ENCODE measurements at regions not wholly inside any gene's neighbourhood (a gene's known extent, or its start where the extent isn't known, plus 50 kb on each side); places are given as distances from the start of the nearest gene placed in this dataset.

DNA sequence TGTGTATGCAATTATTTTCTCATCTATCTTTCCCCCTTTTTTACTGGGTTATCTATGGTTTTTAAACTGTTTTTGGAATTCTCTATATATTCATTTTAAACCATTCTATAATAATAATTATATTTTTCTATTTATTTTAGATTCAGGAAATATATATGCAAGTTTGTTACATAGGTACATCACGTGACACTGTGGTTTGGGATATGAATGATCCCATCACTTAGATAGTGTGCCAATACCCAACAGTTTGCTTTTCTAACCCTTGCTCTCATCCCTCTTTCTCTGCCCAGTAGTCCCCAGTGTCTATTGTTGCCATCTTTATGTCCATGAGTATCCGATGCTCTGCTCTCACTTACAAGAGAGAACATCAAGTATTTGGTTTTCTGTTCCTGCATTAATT is 65.8 kb upstream of the SPHKAP start:
- no peaks in the 10 kb centered on the region for H3K9me1 ChIP-seq (replicated peaks; ENCODE audit: control insufficient read depth, extremely low read depth, insufficient read depth, low read length)
- H3K36me3 ChIP-seq (ENCODE audit: control insufficient read depth in 2 of 2, extremely low read depth in 1 of 2, insufficient read depth in 2 of 2, low read length in 2 of 2): no peaks in the 10 kb centered on the region
- intact Hi-C loops (cut with micrococcal nuclease) (no loop called here), dilution Hi-C loops (cut with MboI; ENCODE audit: extremely low pct_ligation_motif_present, low sequenced_read_pairs) (no loop called here)
- CTCF ChIA-PET: no interaction called here
- H3K4me3 ChIP-seq (replicated peaks in 1 of 3; ENCODE audit: insufficient read depth in 1 of 3, low read depth in 1 of 3, low read length in 3 of 3): no peak overlapping the region
- no peaks in the 10 kb centered on the region for H3K79me2 ChIP-seq (ENCODE audit: control insufficient read depth, insufficient read depth, low read length)
- H3K9me3 ChIP-seq (replicated peaks; ENCODE audit: control insufficient read depth, insufficient read depth, low read length): no peaks in the 10 kb centered on the region
- H2AFZ ChIP-seq (ENCODE audit: low read depth, low read length): no peak overlapping the region
- no TSS peak for BruUV-seq (replicated peaks)
- H3K27me3 ChIP-seq (ENCODE audit: control insufficient read depth in 2 of 2, insufficient read depth in 2 of 2, low read length in 2 of 2): no peaks in the 10 kb centered on the region
- POLR2A ChIA-PET: no interaction called here
- H4K20me1 ChIP-seq (replicated peaks; ENCODE audit: control insufficient read depth, extremely low read depth, insufficient read depth, low read length): no peaks in the 10 kb centered on the region
- DNase-seq (ENCODE audit: low read depth, low spot score) (no peak), FAIRE-seq (no peak)
- H3K4me2 ChIP-seq (ENCODE audit: insufficient read depth, low read length): no peak overlapping the region
- H3K4me1 ChIP-seq (ENCODE audit: control insufficient read depth, extremely low read depth, insufficient read depth, low read length): no peaks in the 10 kb centered on the region
- no peak for TF ChIP-seq POLR2AphosphoS5 (IDR thresholded peaks at IDR 0.05; ENCODE audit: insufficient read depth, low read depth, low read length)
- TF ChIP-seq JUN (IDR thresholded peaks at IDR 0.05; ENCODE audit: borderline replicate concordance, insufficient read depth, insufficient read length, low read depth): no peak
- no peak for TF ChIP-seq GATA2 (IDR thresholded peaks at IDR 0.05; ENCODE audit: insufficient read depth, insufficient read length, low read depth, low read length)
- TF ChIP-seq, protein P1, sequence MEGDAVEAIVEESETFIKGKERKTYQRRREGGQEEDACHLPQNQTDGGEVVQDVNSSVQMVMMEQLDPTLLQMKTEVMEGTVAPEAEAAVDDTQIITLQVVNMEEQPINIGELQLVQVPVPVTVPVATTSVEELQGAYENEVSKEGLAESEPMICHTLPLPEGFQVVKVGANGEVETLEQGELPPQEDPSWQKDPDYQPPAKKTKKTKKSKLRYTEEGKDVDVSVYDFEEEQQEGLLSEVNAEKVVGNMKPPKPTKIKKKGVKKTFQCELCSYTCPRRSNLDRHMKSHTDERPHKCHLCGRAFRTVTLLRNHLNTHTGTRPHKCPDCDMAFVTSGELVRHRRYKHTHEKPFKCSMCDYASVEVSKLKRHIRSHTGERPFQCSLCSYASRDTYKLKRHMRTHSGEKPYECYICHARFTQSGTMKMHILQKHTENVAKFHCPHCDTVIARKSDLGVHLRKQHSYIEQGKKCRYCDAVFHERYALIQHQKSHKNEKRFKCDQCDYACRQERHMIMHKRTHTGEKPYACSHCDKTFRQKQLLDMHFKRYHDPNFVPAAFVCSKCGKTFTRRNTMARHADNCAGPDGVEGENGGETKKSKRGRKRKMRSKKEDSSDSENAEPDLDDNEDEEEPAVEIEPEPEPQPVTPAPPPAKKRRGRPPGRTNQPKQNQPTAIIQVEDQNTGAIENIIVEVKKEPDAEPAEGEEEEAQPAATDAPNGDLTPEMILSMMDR (IDR thresholded peaks at IDR 0.05; ENCODE audit: extremely low read depth in 1 of 2, insufficient read depth in 1 of 2, low read depth in 1 of 2, low read length in 2 of 2): no peak
- TF ChIP-seq, protein P2, sequence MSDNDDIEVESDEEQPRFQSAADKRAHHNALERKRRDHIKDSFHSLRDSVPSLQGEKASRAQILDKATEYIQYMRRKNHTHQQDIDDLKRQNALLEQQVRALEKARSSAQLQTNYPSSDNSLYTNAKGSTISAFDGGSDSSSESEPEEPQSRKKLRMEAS (IDR thresholded peaks at IDR 0.05; ENCODE audit: insufficient read depth, insufficient read length): no peak
- TF ChIP-seq POLR2A (IDR thresholded peaks at IDR 0.05; ENCODE audit: low read depth, low read length): no peak
- TF ChIP-seq EZH2 (IDR thresholded peaks at IDR 0.05; ENCODE audit: borderline replicate concordance, low read depth, low read length, severe bottlenecking): no peak
- no peak overlapping the region for H3K9ac ChIP-seq (replicated peaks; ENCODE audit: extremely low read depth, insufficient read depth, low read length)
- no peak overlapping the region for H3K27ac ChIP-seq (ENCODE audit: insufficient read depth, low read depth, low read length)

All from endothelial cell of umbilical vein (primary cell).